GM04503 (cell line): ENCODE measurements at regions not wholly inside any gene's neighbourhood (a gene's known extent, or its start where the extent isn't known, plus 50 kb on each side); places are given as distances from the start of the nearest gene placed in this dataset.

Source experiments
- DNase-seq: peaks from one replicate; pipeline ENCODE4 v3.0.0-alpha.2; 2012; ENCODE audit warnings: low read depth

- no peak for DNase-seq
Observed at GRCh38 chr2:196318517-196319377, 147.4 kb upstream of the STK17B start.

DNA sequence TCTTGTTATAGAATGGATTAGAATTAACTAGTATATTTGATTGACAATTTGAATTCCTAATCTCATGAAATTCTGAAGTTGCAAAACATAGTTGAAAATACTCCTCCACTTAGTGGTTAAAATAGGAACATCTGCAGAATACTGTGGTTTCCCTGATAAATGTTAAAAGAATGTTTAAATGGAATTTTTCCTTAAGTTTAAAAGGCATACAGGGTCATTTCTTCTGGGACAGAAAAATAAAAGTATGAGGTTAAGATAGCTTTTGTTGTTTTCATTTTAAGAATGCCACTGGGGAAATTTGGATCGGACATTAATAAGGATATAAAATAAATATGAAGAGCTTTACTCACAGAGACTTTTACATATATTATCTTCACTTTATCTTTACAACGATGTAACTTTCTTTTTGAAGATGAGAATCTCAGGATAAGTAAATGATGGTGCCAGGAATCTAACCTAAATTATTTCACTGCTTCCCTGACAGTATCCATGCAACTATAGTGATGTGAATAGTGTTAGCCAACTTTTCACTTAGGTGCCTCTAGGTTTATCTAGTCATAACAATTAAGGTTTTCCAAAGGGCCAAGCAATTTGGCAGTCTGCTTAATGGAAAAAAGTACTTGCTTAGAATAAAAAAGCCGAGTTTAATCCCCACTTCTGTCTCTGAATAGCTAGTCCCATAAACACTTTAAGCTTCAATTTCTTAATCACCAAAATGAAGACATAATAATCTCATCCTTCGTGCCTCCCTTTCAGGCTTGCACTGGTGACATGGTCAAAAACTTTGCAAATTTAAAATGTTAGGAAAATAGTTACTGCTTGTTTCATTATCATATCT is 151.8 kb upstream of the STK17B start:
- peak; percentile 50 for DNase-seq

- no peak for DNase-seq
Observed at GRCh38 chr2:196324211-196324610, 152.8 kb upstream of the STK17B start.

GRCh38 chr2:196328088-196328680 is 156.8 kb upstream of the STK17B start:
- DNase-seq, result no peak

DNA sequence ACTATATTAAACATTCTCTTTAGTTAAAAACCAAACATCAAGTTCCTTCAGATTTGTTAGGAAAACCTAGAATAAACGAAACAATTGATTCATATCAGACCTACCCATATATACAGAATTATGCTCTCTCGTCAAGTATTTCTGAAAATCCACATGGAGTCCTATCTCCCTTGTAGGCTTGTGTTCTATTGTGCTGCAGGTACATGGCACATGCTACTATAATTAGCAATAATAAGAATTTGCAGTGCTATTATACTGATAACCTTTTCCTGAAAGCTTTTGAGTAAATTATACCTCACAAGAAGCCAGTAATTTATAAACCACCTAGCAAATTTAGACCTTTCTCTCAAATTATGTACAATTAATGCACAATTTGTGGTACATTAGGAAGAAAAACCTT is 158.6 kb upstream of the STK17B start:
- DNase-seq, result no peak

DNA sequence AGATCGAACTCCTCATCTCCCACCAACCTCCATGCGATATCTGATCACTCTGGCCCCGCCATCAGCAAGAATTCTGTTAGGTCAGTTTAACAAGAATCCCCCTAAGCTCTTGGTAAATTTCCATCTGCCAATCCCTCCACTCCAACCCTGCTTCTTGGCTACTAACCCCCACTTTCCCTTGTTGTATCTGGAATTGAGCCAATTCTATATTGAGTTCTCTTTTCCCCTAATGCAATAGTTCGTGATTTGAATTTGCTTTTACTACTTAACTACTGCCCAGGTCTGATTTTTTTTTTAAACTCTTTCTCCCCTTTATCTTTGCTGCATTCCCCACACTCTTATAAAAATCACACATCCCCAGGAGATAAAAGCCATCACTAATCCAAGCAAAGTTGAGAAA is 159.3 kb upstream of the STK17B start:
- no peak for DNase-seq

GRCh38 chr2:196331143-196331542 is 159.8 kb upstream of the STK17B start:
- DNase-seq, result no peak

DNA sequence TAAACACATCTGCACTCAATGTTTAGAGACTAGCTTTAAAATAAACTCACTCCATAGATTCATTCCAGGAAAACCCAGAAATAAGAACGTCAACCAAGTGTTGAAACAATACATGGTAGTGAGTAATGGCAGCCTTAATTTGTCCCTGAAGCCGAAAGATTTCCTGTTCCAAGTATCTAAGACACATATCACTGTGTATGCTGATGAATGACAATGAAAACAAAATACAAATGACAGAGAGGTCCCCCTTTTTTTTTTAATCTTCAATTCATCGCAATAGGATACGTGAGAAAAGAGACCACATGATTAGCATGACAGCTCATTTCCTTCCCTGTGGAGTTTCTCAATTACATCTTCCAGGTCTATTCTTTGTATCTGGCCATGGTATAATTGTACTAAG is 160.5 kb upstream of the STK17B start:
- DNase-seq, result no peak

DNA sequence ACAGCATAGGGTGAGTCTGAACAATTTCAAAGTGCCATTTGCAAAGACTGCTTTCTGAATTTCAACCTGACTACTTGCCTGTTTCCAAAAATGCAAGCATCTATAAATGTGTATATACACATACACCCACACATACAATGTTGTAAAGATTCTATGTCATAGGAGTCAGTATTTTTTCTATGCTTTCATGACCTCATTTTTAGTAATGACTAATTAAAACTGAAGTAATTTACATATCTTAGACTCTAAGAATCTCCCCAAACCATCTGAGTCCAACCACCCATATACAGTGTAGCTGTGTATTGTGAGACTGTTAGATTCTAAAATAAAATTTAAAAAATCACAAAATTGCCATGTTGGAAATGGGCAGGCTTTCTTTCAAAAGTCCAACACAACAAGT is 162.0 kb upstream of the STK17B start:
- no peak for DNase-seq

- no peak for DNase-seq
Observed at GRCh38 chr2:196334710-196335109, 163.3 kb upstream of the STK17B start.

DNA sequence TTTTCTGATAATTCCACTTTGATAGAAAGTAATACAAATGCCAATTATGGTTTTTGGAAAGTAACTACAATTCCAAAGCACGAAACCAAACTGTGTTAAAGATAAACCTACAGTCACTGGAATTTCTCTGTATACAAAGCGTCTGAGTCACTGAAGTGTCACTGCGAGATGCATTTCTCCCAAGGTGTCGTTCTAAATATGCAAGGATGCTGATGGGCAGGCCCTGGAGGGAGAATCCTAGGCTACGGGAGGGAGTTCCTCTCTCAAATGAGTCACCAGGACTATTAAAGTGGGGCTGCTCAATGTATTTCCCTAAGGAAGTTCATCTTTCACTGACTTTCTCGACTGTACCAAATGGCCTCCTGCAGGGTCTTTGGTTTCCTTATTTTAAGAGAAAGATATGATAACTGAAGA is 163.8 kb upstream of the STK17B start:
- DNase-seq, result peak; percentile 69

DNA sequence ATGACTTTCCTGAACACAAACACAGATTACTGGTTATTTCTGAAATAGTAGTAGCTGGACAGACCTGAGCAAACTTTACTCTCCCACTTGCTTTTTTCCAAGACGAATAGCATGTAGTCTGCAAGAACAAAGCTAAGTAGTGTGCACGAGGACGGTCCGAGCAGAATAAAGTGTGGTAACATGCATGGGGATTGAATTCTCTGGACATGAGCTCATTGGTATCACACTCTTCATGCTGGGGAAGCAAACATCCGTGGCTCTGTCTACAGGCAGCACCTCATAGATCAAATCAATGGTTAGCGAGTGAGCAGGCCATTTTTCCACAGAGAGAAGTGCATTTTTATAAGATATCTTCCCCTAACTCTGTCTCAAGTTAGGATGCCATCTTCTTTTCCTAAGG is 164.8 kb upstream of the STK17B start:
- no peak for DNase-seq

DNA sequence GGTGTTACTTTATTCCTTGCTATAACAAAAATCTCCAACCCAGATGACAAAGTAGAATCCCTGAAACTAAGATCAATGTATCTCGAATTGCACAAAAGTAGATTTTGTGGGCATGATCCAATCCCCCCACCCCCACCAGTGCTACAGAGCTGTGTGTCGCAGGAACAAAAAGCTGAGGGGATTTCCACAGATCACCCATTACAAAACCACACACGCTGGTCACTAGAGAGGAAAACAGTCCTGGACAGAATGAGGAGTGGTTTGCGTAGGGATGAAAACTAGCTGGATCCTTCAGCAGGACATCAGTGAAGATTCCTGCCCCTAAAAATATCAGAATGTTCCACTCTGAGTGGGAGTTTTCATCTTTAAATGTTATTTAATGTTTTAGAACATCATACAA is 165.3 kb upstream of the STK17B start:
- no peak for DNase-seq

- DNase-seq, result no peak
Observed at GRCh38 chr2:196337208-196337953, 166.0 kb upstream of the STK17B start.

DNA sequence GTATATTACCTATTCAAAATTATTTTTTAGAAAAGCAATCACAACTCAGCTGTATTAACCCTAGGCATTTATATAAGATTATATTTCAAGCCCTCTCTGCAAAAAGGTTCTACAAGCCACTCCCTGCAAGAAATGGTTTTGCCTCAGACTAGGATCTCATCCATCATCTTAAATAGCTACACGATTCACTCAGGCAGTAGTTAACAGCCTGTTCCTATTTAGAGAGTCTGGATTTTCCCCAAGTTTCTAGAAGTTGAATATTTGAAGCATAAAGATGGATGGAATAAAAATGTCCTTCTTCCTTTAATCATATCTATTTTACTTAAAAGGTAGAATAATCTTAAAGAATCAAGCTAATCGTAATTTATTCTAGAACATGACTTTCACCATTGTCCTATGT is 167.1 kb upstream of the STK17B start:
- DNase-seq, result no peak

DNA sequence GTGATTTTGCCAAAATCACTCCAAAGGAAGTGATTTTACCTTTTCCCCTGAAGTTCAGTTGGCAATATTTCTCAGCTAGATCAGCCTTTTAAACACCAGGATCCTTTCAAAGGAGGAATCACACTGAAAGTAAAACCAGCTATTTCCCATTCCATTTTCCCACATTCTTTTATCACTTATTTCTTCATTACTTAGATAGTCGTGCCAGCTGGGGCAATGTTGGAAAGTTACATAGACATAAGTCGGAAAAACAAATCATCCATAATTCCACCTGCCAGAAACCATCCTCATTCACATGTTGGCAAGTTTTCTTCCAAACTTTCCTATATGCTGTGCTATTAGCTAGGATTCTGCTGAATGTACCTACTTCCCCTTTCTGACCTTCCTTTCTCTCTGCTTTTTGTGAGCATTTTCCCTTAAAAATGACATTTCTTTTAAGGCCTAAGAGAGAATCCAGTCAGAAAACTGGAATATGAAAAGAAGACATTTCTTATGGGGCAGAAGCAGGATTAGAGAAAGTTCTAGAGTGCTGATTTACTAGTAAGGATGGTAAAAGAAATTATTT is 170.0 kb upstream of the STK17B start:
- no peak for DNase-seq

GRCh38 chr2:196344397-196344796 is 173.0 kb upstream of the STK17B start:
- no peak for DNase-seq

DNA sequence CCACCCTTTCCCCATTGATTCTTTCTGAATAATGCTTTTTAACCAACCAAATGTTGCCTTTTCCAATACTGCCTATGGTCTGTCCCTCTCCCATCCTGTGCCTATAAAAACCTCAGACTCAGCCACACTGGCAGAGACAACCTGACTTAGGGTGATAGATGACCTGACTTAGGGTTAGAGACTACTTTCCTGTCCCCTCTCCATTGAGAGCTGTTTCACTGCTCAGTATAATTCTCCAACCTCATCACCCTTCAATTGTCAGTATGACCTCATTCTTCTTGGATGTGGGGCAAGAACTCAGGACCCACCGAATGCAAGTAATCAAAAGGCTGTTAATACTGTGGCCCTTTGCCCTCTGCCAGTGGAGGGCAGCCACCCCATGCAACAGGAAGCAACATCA is 182.3 kb upstream of the STK17B start:
- DNase-seq, result no peak

DNA sequence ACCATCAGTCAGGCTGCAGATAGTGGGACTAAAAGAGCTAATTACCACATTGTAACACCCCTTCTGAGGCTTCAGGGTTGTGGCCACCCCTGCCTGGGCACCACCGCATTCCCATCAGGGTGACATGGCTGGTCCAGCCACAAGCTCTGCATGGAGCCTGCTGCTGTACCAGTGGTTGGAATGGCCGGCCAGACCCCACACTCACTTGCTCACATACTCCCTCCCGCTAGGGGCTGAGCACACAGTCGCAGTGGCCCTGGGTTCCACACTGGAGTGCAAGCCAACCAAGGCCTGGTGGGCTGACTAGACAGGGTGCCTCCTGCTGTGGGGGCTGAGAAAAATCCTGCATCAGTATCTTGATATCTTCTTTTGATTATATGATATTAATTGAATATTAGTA is 182.8 kb upstream of the STK17B start:
- DNase-seq, result no peak

DNA sequence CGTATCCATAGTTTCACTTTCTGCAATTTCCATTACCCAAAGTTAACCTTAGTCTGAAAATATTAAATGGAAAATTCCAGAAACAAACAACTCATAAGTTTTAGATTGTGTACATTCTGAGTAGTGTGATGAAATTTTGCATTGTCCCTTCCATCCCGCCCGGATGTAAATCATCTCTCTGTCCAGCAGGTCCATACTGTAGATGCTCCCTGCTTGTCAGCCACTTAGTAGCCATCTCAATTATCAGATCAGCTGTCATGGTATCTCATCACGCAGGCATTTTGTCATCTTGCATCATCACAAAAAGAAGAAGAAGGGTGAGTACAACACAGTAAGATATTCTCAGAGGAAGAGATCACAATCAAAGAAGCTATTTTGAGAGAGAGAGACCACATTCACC is 185.0 kb upstream of the STK17B start:
- no peak for DNase-seq

- no peak for DNase-seq
Observed at GRCh38 chr2:196360650-196361049, 189.3 kb upstream of the STK17B start.
